Fibroblast of pulmonary artery (primary cell): ENCODE measurements at regions not wholly inside any gene's neighbourhood (a gene's known extent, or its start where the extent isn't known, plus 50 kb on each side); places are given as distances from the start of the nearest gene placed in this dataset.

Experiments used
- DNase-seq: peaks from one replicate; pipeline ENCODE4 v3.0.0-alpha.2; 2010; ENCODE audit warnings: low read depth
- H3K4me3 ChIP-seq: replicated peaks from 2 replicates; pipeline ENCODE4 v1.5.1; 2011; ENCODE audit warnings: low read depth, mild to moderate bottlenecking, control low read depth, low read length, moderate library complexity
- CTCF ChIP-seq: IDR thresholded peaks from 2 replicates; pipeline ENCODE4 v1.5.1; 2011; ENCODE audit warnings: mild to moderate bottlenecking, control low read depth, low read length, inconsistent platforms; ENCODE audit errors: missing control alignments

GRCh38 chr3:102066470-102066869 lies 217.2 kb downstream of the NFKBIZ start:
- no peak for DNase-seq
- no peak for TF ChIP-seq CTCF
- H3K4me3 ChIP-seq = no peak overlapping the region

GRCh38 chr3:102068327-102068726 lies 219.0 kb downstream of the NFKBIZ start:
- no peak for TF ChIP-seq CTCF
- no peak for DNase-seq
- H3K4me3 ChIP-seq = no peak overlapping the region

- no peak for DNase-seq
- no peak overlapping the region for H3K4me3 ChIP-seq
- TF ChIP-seq CTCF = no peak
These were observed 219.4 kb downstream of the NFKBIZ start for GRCh38 chr3:102068736-102069135.

GRCh38 chr3:102069211-102069662 lies 219.9 kb downstream of the NFKBIZ start:
- DNase-seq = peak; percentile 89
- no peak overlapping the region for H3K4me3 ChIP-seq
- TF ChIP-seq CTCF = no peak

- no peak overlapping the region for H3K4me3 ChIP-seq
- TF ChIP-seq CTCF = no peak
- DNase-seq = no peak
These were observed 225.6 kb downstream of the NFKBIZ start for GRCh38 chr3:102074946-102075345.

GRCh38 chr3:102078401-102078800 lies 229.1 kb downstream of the NFKBIZ start:
- DNase-seq = no peak
- no peak for TF ChIP-seq CTCF
- H3K4me3 ChIP-seq = no peak overlapping the region

- TF ChIP-seq CTCF = no peak
- no peak for DNase-seq
- H3K4me3 ChIP-seq = no peak overlapping the region
These were observed 229.8 kb downstream of the NFKBIZ start for GRCh38 chr3:102078854-102079808.
